ENCODE measurements at regions not wholly inside any gene's neighbourhood (a gene's known extent, or its start where the extent isn't known, plus 50 kb on each side); places are given as distances from the start of the nearest gene placed in this dataset.

DNA sequence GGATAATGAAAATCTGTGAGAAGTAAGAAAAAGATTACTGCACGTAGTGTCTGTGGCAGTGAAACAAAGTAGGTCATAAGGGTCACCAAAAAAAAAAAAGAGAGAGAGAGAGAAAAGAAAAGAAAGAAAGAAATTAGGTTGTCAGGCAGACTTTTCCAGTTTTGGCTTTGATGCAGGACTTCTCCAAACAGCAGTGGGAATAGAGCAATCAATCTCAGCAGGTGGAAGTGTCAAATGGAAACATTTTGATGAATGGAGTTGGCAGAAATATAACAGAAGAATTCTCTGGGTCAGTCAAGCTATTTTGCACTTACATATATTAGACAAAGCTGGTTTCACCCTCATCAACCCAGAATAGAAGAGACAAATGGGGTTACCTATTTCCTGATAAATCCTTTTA is 745.8 kb downstream of the SLC6A15 start:
- no peaks in the 10 kb centered on the region for H3K4me1 ChIP-seq (ENCODE audit: control insufficient read depth, insufficient read depth, low read length)
- no peak overlapping the region for H3K4me3 ChIP-seq (ENCODE audit: low read depth, low read length)
- H3K36me3 ChIP-seq (ENCODE audit: control insufficient read depth in 2 of 2, insufficient read depth in 1 of 2, low read length in 2 of 2): no peaks in the 10 kb centered on the region
- no peaks in the 10 kb centered on the region for H3K9me3 ChIP-seq (ENCODE audit: control insufficient read depth, insufficient read depth, low read depth, low read length)
- no peak for TF ChIP-seq ZNF302 (tag by site-specific recombination; IDR thresholded peaks at IDR 0.05; ENCODE audit: low read depth)
- no peak for TF ChIP-seq ZNF544 (tag by site-specific recombination; IDR thresholded peaks at IDR 0.05)
- TF ChIP-seq REPIN1 (tag by site-specific recombination; IDR thresholded peaks at IDR 0.05; ENCODE audit: low read depth): no peak
- TF ChIP-seq, protein P1, sequence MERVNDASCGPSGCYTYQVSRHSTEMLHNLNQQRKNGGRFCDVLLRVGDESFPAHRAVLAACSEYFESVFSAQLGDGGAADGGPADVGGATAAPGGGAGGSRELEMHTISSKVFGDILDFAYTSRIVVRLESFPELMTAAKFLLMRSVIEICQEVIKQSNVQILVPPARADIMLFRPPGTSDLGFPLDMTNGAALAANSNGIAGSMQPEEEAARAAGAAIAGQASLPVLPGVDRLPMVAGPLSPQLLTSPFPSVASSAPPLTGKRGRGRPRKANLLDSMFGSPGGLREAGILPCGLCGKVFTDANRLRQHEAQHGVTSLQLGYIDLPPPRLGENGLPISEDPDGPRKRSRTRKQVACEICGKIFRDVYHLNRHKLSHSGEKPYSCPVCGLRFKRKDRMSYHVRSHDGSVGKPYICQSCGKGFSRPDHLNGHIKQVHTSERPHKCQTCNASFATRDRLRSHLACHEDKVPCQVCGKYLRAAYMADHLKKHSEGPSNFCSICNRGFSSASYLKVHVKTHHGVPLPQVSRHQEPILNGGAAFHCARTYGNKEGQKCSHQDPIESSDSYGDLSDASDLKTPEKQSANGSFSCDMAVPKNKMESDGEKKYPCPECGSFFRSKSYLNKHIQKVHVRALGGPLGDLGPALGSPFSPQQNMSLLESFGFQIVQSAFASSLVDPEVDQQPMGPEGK (tag by site-specific recombination; IDR thresholded peaks at IDR 0.05): no peak
- TF ChIP-seq, protein P2, sequence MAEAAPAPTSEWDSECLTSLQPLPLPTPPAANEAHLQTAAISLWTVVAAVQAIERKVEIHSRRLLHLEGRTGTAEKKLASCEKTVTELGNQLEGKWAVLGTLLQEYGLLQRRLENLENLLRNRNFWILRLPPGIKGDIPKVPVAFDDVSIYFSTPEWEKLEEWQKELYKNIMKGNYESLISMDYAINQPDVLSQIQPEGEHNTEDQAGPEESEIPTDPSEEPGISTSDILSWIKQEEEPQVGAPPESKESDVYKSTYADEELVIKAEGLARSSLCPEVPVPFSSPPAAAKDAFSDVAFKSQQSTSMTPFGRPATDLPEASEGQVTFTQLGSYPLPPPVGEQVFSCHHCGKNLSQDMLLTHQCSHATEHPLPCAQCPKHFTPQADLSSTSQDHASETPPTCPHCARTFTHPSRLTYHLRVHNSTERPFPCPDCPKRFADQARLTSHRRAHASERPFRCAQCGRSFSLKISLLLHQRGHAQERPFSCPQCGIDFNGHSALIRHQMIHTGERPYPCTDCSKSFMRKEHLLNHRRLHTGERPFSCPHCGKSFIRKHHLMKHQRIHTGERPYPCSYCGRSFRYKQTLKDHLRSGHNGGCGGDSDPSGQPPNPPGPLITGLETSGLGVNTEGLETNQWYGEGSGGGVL (tag by site-specific recombination; IDR thresholded peaks at IDR 0.05): no peak
- no peak for TF ChIP-seq ZNF184 (tag by site-specific recombination; IDR thresholded peaks at IDR 0.05)
- TF ChIP-seq, protein P3, sequence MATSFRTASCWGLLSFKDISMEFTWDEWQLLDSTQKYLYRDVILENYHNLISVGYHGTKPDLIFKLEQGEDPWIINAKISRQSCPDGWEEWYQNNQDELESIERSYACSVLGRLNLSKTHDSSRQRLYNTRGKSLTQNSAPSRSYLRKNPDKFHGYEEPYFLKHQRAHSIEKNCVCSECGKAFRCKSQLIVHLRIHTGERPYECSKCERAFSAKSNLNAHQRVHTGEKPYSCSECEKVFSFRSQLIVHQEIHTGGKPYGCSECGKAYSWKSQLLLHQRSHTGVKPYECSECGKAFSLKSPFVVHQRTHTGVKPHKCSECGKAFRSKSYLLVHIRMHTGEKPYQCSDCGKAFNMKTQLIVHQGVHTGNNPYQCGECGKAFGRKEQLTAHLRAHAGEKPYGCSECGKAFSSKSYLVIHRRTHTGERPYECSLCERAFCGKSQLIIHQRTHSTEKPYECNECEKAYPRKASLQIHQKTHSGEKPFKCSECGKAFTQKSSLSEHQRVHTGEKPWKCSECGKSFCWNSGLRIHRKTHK (tag by site-specific recombination; IDR thresholded peaks at IDR 0.05): no peak
- no peak for TF ChIP-seq ZBTB1 (tag by site-specific recombination; IDR thresholded peaks at IDR 0.05)
- TF ChIP-seq BCL11A (tag by site-specific recombination; IDR thresholded peaks at IDR 0.05; ENCODE audit: low read depth): no peak
- TF ChIP-seq ZNF121 (tag by site-specific recombination; IDR thresholded peaks at IDR 0.05): no peak
- no peak for TF ChIP-seq ZNF175 (tag by site-specific recombination; IDR thresholded peaks at IDR 0.05)
- no peak for TF ChIP-seq HOXD13 (CRISPR knock-in tag; IDR thresholded peaks at IDR 0.05; ENCODE audit: borderline replicate concordance)
- no peak for TF ChIP-seq ZNF24 (tag by site-specific recombination; IDR thresholded peaks at IDR 0.05)
- TF ChIP-seq ZNF211 (tag by site-specific recombination; IDR thresholded peaks at IDR 0.05; ENCODE audit: low read depth): no peak
- TF ChIP-seq, protein P4, sequence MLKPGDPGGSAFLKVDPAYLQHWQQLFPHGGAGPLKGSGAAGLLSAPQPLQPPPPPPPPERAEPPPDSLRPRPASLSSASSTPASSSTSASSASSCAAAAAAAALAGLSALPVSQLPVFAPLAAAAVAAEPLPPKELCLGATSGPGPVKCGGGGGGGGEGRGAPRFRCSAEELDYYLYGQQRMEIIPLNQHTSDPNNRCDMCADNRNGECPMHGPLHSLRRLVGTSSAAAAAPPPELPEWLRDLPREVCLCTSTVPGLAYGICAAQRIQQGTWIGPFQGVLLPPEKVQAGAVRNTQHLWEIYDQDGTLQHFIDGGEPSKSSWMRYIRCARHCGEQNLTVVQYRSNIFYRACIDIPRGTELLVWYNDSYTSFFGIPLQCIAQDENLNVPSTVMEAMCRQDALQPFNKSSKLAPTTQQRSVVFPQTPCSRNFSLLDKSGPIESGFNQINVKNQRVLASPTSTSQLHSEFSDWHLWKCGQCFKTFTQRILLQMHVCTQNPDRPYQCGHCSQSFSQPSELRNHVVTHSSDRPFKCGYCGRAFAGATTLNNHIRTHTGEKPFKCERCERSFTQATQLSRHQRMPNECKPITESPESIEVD (tag by site-specific recombination; IDR thresholded peaks at IDR 0.05): no peak
- no peak overlapping the region for H3K27ac ChIP-seq (ENCODE audit: extremely low read depth, low read depth, low read length)
- ChIA-PET POLR2A (no interaction called here), CTCF (interaction anchor here (0.7 kb wide), 1 partner anchor 677 kb away, joined by 3 read pairs; no protein-coding TSS in a partner anchor)

DNA sequence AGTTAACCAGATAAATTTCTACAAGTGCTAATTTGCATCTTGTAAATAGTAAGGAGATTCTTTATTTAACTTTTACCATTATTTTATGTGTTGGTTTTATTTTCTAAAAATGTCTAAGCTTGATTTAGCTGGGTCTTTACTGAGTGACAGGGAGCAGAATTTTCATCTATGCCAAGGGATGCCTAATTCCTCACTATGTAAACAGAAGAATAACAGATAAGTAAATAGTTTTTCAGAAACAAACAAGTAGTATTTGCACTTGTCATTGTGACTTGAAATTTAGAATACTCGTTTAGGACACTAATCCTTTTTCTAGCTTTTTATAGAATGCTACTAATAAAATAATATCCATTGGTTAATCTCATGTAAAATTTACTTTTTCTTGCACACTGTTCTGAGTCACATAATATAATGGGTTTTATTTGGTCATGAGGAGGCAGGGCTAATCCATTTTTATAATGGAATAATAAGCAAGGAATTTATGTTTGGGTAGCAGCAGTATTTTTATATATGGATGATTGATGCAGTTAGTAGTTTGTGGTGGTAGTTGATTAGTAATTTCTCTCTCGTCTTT is 746.5 kb downstream of the SLC6A15 start:
- H3K36me3 ChIP-seq (ENCODE audit: control insufficient read depth in 2 of 2, insufficient read depth in 1 of 2, low read length in 2 of 2): no peaks in the 10 kb centered on the region
- no peaks in the 10 kb centered on the region for H3K9me3 ChIP-seq (ENCODE audit: control insufficient read depth, insufficient read depth, low read depth, low read length)
- no peak overlapping the region for H3K27ac ChIP-seq (ENCODE audit: extremely low read depth, low read depth, low read length)
- TF ChIP-seq SCRT1 (tag by site-specific recombination; IDR thresholded peaks at IDR 0.05; ENCODE audit: borderline replicate concordance) (no peak), ZXDB (tag by site-specific recombination; IDR thresholded peaks at IDR 0.05) (no peak), ZNF433 (tag by site-specific recombination; IDR thresholded peaks at IDR 0.05; ENCODE audit: low read depth) (no peak), ZNF292 (tag by site-specific recombination; IDR thresholded peaks at IDR 0.05; ENCODE audit: borderline replicate concordance, low read depth) (no peak), SETDB1 (IDR thresholded peaks at IDR 0.05; ENCODE audit: insufficient read length, low read length) (no peak), ZNF214 (tag by site-specific recombination; IDR thresholded peaks at IDR 0.05; ENCODE audit: borderline replicate concordance) (no peak)
- TF ChIP-seq, protein P5, sequence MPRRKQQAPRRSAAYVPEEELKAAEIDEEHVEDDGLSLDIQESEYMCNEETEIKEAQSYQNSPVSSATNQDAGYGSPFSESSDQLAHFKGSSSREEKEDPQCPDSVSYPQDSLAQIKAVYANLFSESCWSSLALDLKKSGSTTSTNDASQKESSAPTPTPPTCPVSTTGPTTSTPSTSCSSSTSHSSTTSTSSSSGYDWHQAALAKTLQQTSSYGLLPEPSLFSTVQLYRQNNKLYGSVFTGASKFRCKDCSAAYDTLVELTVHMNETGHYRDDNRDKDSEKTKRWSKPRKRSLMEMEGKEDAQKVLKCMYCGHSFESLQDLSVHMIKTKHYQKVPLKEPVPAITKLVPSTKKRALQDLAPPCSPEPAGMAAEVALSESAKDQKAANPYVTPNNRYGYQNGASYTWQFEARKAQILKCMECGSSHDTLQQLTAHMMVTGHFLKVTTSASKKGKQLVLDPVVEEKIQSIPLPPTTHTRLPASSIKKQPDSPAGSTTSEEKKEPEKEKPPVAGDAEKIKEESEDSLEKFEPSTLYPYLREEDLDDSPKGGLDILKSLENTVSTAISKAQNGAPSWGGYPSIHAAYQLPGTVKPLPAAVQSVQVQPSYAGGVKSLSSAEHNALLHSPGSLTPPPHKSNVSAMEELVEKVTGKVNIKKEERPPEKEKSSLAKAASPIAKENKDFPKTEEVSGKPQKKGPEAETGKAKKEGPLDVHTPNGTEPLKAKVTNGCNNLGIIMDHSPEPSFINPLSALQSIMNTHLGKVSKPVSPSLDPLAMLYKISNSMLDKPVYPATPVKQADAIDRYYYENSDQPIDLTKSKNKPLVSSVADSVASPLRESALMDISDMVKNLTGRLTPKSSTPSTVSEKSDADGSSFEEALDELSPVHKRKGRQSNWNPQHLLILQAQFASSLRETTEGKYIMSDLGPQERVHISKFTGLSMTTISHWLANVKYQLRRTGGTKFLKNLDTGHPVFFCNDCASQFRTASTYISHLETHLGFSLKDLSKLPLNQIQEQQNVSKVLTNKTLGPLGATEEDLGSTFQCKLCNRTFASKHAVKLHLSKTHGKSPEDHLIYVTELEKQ (tag by site-specific recombination; IDR thresholded peaks at IDR 0.05; ENCODE audit: borderline replicate concordance): no peak
- no peaks in the 10 kb centered on the region for H3K4me1 ChIP-seq (ENCODE audit: control insufficient read depth, insufficient read depth, low read length)
- POLR2A ChIA-PET: no interaction called here
- CTCF ChIA-PET: no interaction called here
- H3K4me3 ChIP-seq (ENCODE audit: low read depth, low read length): no peak overlapping the region
